IMR-90 (cell line): ENCODE measurements at regions not wholly inside any gene's neighbourhood (a gene's known extent, or its start where the extent isn't known, plus 50 kb on each side); places are given as distances from the start of the nearest gene placed in this dataset.

Source experiments
- ATAC-seq: fragments of 200-7000 bp; cut with Tn5 transposase; 2 replicates; pipeline ENCODE4 v1.9.1; 2020; ENCODE audit warnings: low read depth, mild to moderate bottlenecking, moderate library complexity
- BruUV-seq: library from RNA; stranded (reverse); fragments of 400-500 nt; replicated peaks from 2 replicates; lab custom pipeline; 2021; lab: Mats Ljungman, UMichigan
- CTCF ChIA-PET: fragments of 300-600 bp; formaldehyde crosslinking; extraction: SDS; loops from one replicate; lab custom pipeline; 2021; ENCODE audit warnings: antibody characterized with exemption; lab: Yijun Ruan, JAX
- POLR2A ChIA-PET: fragments of 300-600 bp; sonication (Branson Sonifier 250); formaldehyde crosslinking; loops from one replicate; lab custom pipeline; 2022; ENCODE audit warnings: antibody characterized with exemption; ENCODE audit not compliant: unreplicated experiment; lab: Charles Lee
- DNase-seq: peaks from one replicate; pipeline ENCODE4 v3.0.0; 2013
- H2AFZ ChIP-seq: replicated peaks from 2 replicates; pipeline ENCODE3; 2013; ENCODE audit warnings: low read length, mild to moderate bottlenecking; ENCODE audit not compliant: poor library complexity
- H2AK5ac ChIP-seq: 2 replicates; pipeline ENCODE4 v1.6.1; 2013; ENCODE audit warnings: low read depth, low read length, inconsistent platforms
- H2AK9ac ChIP-seq: replicated peaks from 2 replicates; pipeline ENCODE3; 2013; ENCODE audit warnings: mild to moderate bottlenecking, low read depth, low read length, moderate library complexity; ENCODE audit not compliant: poor library complexity
- H2BK120ac ChIP-seq: 2 replicates; pipeline ENCODE4 v1.6.1; 2013; ENCODE audit warnings: low read depth, low read length, inconsistent platforms
- H2BK15ac ChIP-seq: 3 replicates; pipeline ENCODE4 v1.6.1; 2013; ENCODE audit warnings: low read depth, low read length, inconsistent platforms
- H2BK20ac ChIP-seq: 2 replicates; pipeline ENCODE4 v1.6.1; 2013; ENCODE audit warnings: low read depth, mild to moderate bottlenecking, inconsistent platforms, low read length, moderate library complexity
- H2BK5ac ChIP-seq: 2 replicates; pipeline ENCODE4 v1.6.1; 2013; ENCODE audit warnings: mild to moderate bottlenecking, low read depth, low read length, inconsistent platforms; ENCODE audit not compliant: poor library complexity, severe bottlenecking
- H3K14ac ChIP-seq: replicated peaks from 2 replicates; pipeline ENCODE4 v1.6.1; 2013; ENCODE audit warnings: low read depth, low read length, inconsistent platforms
- H3K18ac ChIP-seq: 2 replicates; pipeline ENCODE4 v1.6.1; 2013; ENCODE audit warnings: low read depth, low read length, control low read depth
- H3K23ac ChIP-seq: 2 replicates; pipeline ENCODE4 v1.6.1; 2013; ENCODE audit warnings: low read depth, low read length, inconsistent platforms
- H3K27ac ChIP-seq: 2 replicates; pipeline ENCODE4 v1.5.1; 2013; ENCODE audit warnings: mild to moderate bottlenecking, control low read depth, low read length; ENCODE audit not compliant: insufficient read depth
- H3K27me3 ChIP-seq: 2 replicates; pipeline ENCODE4 v1.6.1; 2013; ENCODE audit warnings: low read length; ENCODE audit not compliant: control insufficient read depth, insufficient read depth
- H3K36me3 ChIP-seq: 2 replicates; pipeline ENCODE4 v1.6.1; 2013; ENCODE audit warnings: low read length, mixed read lengths; ENCODE audit not compliant: control insufficient read depth, insufficient read depth
- H3K4ac ChIP-seq: 2 replicates; pipeline ENCODE4 v1.6.1; 2013; ENCODE audit warnings: low read depth, low read length, inconsistent platforms
- H3K4me1 ChIP-seq: 2 replicates; pipeline ENCODE4 v1.6.1; 2013; ENCODE audit warnings: low read length, mixed read lengths; ENCODE audit not compliant: control insufficient read depth, insufficient read depth
- H3K4me2 ChIP-seq: 2 replicates; pipeline ENCODE4 v1.6.1; 2013; ENCODE audit warnings: low read depth, mild to moderate bottlenecking, control low read depth, low read length, moderate library complexity
- H3K4me3 ChIP-seq: 2 replicates; pipeline ENCODE4 v1.5.1; 2013; ENCODE audit warnings: low read depth, mild to moderate bottlenecking, control low read depth, low read length, moderate library complexity; ENCODE audit not compliant: insufficient read depth
- H3K56ac ChIP-seq: 2 replicates; pipeline ENCODE4 v1.6.1; 2013; ENCODE audit warnings: low read length, inconsistent platforms; ENCODE audit not compliant: insufficient read depth; ENCODE audit errors: extremely low read depth
- H3K79me1 ChIP-seq, 2 experiments: 2 replicates each; pipeline ENCODE4 v1.6.1; 2013; ENCODE audit warnings: low read length in 2 of 2, inconsistent platforms in 1 of 2, low read depth in 1 of 2
- H3K9ac ChIP-seq: 2 replicates; pipeline ENCODE4 v1.6.1; 2013; ENCODE audit warnings: low read depth, low read length, control low read depth
- H3K9me1 ChIP-seq: 2 replicates; pipeline ENCODE4 v1.6.1; 2013; ENCODE audit warnings: low read length, inconsistent platforms; ENCODE audit not compliant: insufficient read depth
- H3K9me3 ChIP-seq: 2 replicates; pipeline ENCODE4 v1.6.1; 2013; ENCODE audit warnings: low read length; ENCODE audit not compliant: control insufficient read depth, insufficient read depth
- H4K20me1 ChIP-seq: 2 replicates; pipeline ENCODE4 v1.6.1; 2013; ENCODE audit warnings: low read length, inconsistent platforms; ENCODE audit not compliant: insufficient read depth
- H4K5ac ChIP-seq: 2 replicates; pipeline ENCODE4 v1.6.1; 2013; ENCODE audit warnings: mild to moderate bottlenecking, low read depth, low read length, control low read depth
- H4K8ac ChIP-seq, 2 experiments: 2 replicates each; pipeline ENCODE4 v1.6.1; 2013; ENCODE audit warnings: low read depth in 2 of 2, low read length in 2 of 2, control low read depth in 1 of 2, inconsistent platforms in 1 of 2
- H4K91ac ChIP-seq: 2 replicates; pipeline ENCODE4 v1.6.1; 2013; ENCODE audit warnings: low read depth, low read length, inconsistent platforms; ENCODE audit not compliant: insufficient read depth
- BHLHE40 ChIP-seq: fragments of 150-350 bp; IDR thresholded peaks from 2 replicates; pipeline ENCODE4 v1.6.1; 2016; ENCODE audit warnings: mild to moderate bottlenecking, low read depth, low read length
- CEBPB ChIP-seq: IDR thresholded peaks from 2 replicates; pipeline ENCODE4 v1.6.1; 2012; ENCODE audit warnings: low read depth, low read length, improper control_type of control experiment
- CHD1 ChIP-seq: IDR thresholded peaks from 2 replicates; pipeline ENCODE4 v1.6.1; 2012; ENCODE audit warnings: low read depth, low read length, improper control_type of control experiment
- CTCF ChIP-seq: conservative IDR thresholded peaks from 2 replicates; pipeline ENCODE4 v1.5.1; 2012; ENCODE audit warnings: mild to moderate bottlenecking, low read depth, low read length, improper control_type of control experiment
- ELK1 ChIP-seq: fragments of 150-350 bp; IDR thresholded peaks from 2 replicates; pipeline ENCODE4 v1.6.1; 2016; ENCODE audit warnings: low read depth, mild to moderate bottlenecking, low read length, moderate library complexity, borderline replicate concordance
- MAZ ChIP-seq: IDR thresholded peaks from 2 replicates; pipeline ENCODE4 v1.6.1; 2012; ENCODE audit warnings: low read depth, mild to moderate bottlenecking, low read length, improper control_type of control experiment, moderate library complexity, borderline replicate concordance
- MXI1 ChIP-seq: IDR thresholded peaks from 2 replicates; pipeline ENCODE4 v1.6.1; 2012; ENCODE audit warnings: low read depth, mild to moderate bottlenecking, low read length, moderate library complexity, borderline replicate concordance
- NFE2L2 ChIP-seq: fragments of 150-350 bp; IDR thresholded peaks from 2 replicates; pipeline ENCODE4 v1.6.1; 2016; ENCODE audit warnings: low read depth, mild to moderate bottlenecking, low read length
- POLR2A ChIP-seq: IDR thresholded peaks from 2 replicates; pipeline ENCODE4 v1.6.1; 2012; ENCODE audit warnings: mild to moderate bottlenecking, low read depth, low read length
- RAD21 ChIP-seq: IDR thresholded peaks from 2 replicates; pipeline ENCODE4 v1.6.1; 2012; ENCODE audit warnings: low read length, improper control_type of control experiment
- RCOR1 ChIP-seq: IDR thresholded peaks from 2 replicates; pipeline ENCODE4 v1.6.1; 2012; ENCODE audit warnings: mild to moderate bottlenecking, low read length, improper control_type of control experiment; ENCODE audit not compliant: insufficient replicate concordance
- RFX5 ChIP-seq: IDR thresholded peaks from 2 replicates; pipeline ENCODE4 v1.8.0; 2012; ENCODE audit warnings: low read depth, mild to moderate bottlenecking, low read length, moderate library complexity
- USF2 ChIP-seq: fragments of 150-350 bp; IDR thresholded peaks from 2 replicates; pipeline ENCODE4 v1.6.1; 2017; ENCODE audit warnings: mild to moderate bottlenecking, antibody characterized with exemption, low read length, low read depth
- WGBS, 2 experiments: methylation state at CpG; one replicate each; pipeline versions ENCODE4 v1.1.5 to v1.1.7; 2013; ENCODE audit warnings: missing lambda C conversion rate in 2 of 2; ENCODE audit not compliant: insufficient read length in 1 of 2; ENCODE audit errors: extremely low coverage in 2 of 2; 5-methylcytosine and 5-hydroxymethylcytosine counted together
- dilution Hi-C: fragments of 300-500 bp; cut with HindIII; formaldehyde crosslinking; loops from one replicate; pipeline ENCODE4 v1.14.3; 2018; ENCODE audit warnings: low sequenced_read_pairs; ENCODE audit not compliant: unreplicated experiment
- in situ Hi-C: fragments of 300-500 bp; cut with MboI; formaldehyde crosslinking; loops from 3 replicates; pipeline ENCODE4 v1.14.3; 2019; ENCODE audit warnings: low sequenced_read_pairs, inconsistent platforms, mixed read lengths
- intact Hi-C: fragments of 100-400 bp; cut with micrococcal nuclease; formaldehyde crosslinking; loops from 2 replicates; pipeline ENCODE4 v1.10.0; 2022

- Histone ChIP-seq H3K9ac (no peak overlapping the region), H3K4ac (no peak overlapping the region), H3K27ac (no peak overlapping the region), H2AK9ac (no peak overlapping the region), H2BK15ac (no peak overlapping the region), H3K4me3 (no peak overlapping the region), H4K91ac (no peak overlapping the region), H4K20me1 (no peaks in the 10 kb centered on the region), H3K4me2 (no peak overlapping the region), H2AFZ (no peak overlapping the region), H3K14ac (no peak overlapping the region), H2BK20ac (no peak overlapping the region), H3K9me1 (no peaks in the 10 kb centered on the region), H3K56ac (no peak overlapping the region), H2BK120ac (no peak overlapping the region), H4K8ac (no peak overlapping the region), H3K27me3 (no peaks in the 10 kb centered on the region), H3K18ac (no peak overlapping the region), H3K79me1 (no peaks in the 10 kb centered on the region), H2AK5ac (0 out of 2 replicates have a peak overlapping the region, but pooled peaks have one; percentile 3), H2BK5ac (no peak overlapping the region), H4K5ac (no peak overlapping the region), H3K9me3 (no peaks in the 10 kb centered on the region), H3K36me3 (no peaks in the 10 kb centered on the region), H3K4me1 (0 out of 2 replicates have a peak, but pooled peaks cover 2% of the 10 kb centered on the region), H3K23ac (no peak overlapping the region)
- dilution Hi-C loops: no loop called here
- TF ChIP-seq USF2: no peak
- no peak for TF ChIP-seq CTCF
- TF ChIP-seq ELK1: no peak
- no peak for TF ChIP-seq MXI1
- no peak for TF ChIP-seq CHD1
- no peak for TF ChIP-seq CEBPB
- TF ChIP-seq MAZ: no peak
- TF ChIP-seq RFX5: no peak
- no peak for TF ChIP-seq NFE2L2
- no peak for TF ChIP-seq POLR2A
- no peak for TF ChIP-seq RAD21
- TF ChIP-seq BHLHE40: no peak
- no peak for TF ChIP-seq RCOR1
- no peak for ATAC-seq
- ChIA-PET POLR2A (no interaction called here), CTCF (interaction anchor here (1.0 kb wide), 1 partner anchor 234 kb away, joined by 3 read pairs; no protein-coding TSS in a partner anchor)
- DNase-seq: no peak
- in situ Hi-C loops: loop anchor here (5.0 to 10.0 kb wide), 2 partner anchors 395 to 433 kb away; no protein-coding TSS in a partner anchor
- intact Hi-C loops: no loop called here
- no TSS peak for BruUV-seq
- WGBS, 2 experiments: 100% methylated on average over 1 of the region's 4 CpGs; no CpG with 5 or more reads in 1 of the 2 experiments
These were observed 82.9 kb upstream of the RNF217 start for GRCh38 chr6:124879110-124879991.
